Liver (tissue), 8 donors: ENCODE measurements at regions not wholly inside any gene's neighbourhood (a gene's known extent, or its start where the extent isn't known, plus 50 kb on each side); places are given as distances from the start of the nearest gene placed in this dataset.

Experiments
- DNase-seq: peaks from one replicate; pipeline ENCODE4 v3.0.0-alpha.2; 2017; ENCODE audit warnings: low spot score
- H3K27ac ChIP-seq, 2 donors: one replicate each; pipeline ENCODE4 v1.7.0; 2013; ENCODE audit warnings: inconsistent platforms in 2 of 2, low read length in 2 of 2, control low read depth in 1 of 2, low read depth in 1 of 2, mild to moderate bottlenecking in 1 of 2
- H3K27me3 ChIP-seq, 4 donors: one replicate each; pipeline versions ENCODE4 v1.6.1 to v1.7.0; 2013; ENCODE audit warnings: low read length in 3 of 4, inconsistent platforms in 1 of 4, mild to moderate bottlenecking in 1 of 4, moderate library complexity in 1 of 4; ENCODE audit not compliant: control insufficient read depth in 4 of 4, insufficient read depth in 4 of 4
- H3K36me3 ChIP-seq, 4 donors: one replicate each; pipeline versions ENCODE4 v1.6.1 to v1.7.0; 2013; ENCODE audit warnings: low read length in 3 of 4, mild to moderate bottlenecking in 3 of 4, low read depth in 1 of 4, moderate library complexity in 1 of 4; ENCODE audit not compliant: control insufficient read depth in 4 of 4, insufficient read depth in 3 of 4
- H3K4me1 ChIP-seq, 4 donors: one replicate each; pipeline versions ENCODE4 v1.6.1 to v1.7.0; 2013; ENCODE audit warnings: low read length in 3 of 4, mild to moderate bottlenecking in 3 of 4, moderate library complexity in 1 of 4; ENCODE audit not compliant: control insufficient read depth in 4 of 4, insufficient read depth in 4 of 4
- H3K4me3 ChIP-seq, 3 donors: one replicate each; pipeline versions ENCODE4 v1.6.1 to v1.7.0; 2013; ENCODE audit warnings: low read length in 3 of 3, control low read depth in 1 of 3, low read depth in 1 of 3, mild to moderate bottlenecking in 1 of 3
- H3K9ac ChIP-seq, 2 donors: one replicate each; pipeline ENCODE4 v1.7.0; 2013; ENCODE audit warnings: low read length in 2 of 2, mild to moderate bottlenecking in 2 of 2, moderate library complexity in 2 of 2, control low read depth in 1 of 2, low read depth in 1 of 2
- H3K9me3 ChIP-seq, 4 donors: one replicate each; pipeline versions ENCODE4 v1.6.1 to v1.7.0; 2013; ENCODE audit warnings: low read length in 3 of 4; ENCODE audit not compliant: control insufficient read depth in 4 of 4
- EGR1 ChIP-seq, 2 donors: IDR thresholded peaks; 2 replicates each; pipeline ENCODE4 v1.6.1; 2016 to 2018; ENCODE audit warnings: antibody characterized with exemption in 2 of 2, low read depth in 2 of 2
- FOXA1 ChIP-seq: IDR thresholded peaks from 2 replicates; pipeline ENCODE4 v1.6.1; 2016; ENCODE audit warnings: antibody characterized with exemption
- GABPA ChIP-seq, 2 donors: IDR thresholded peaks in 1 of 2; conservative IDR thresholded peaks in 1 of 2; 2 replicates each; pipeline ENCODE4 v1.6.1; 2016; ENCODE audit warnings: antibody characterized with exemption in 2 of 2, mild to moderate bottlenecking in 1 of 2, moderate library complexity in 1 of 2
- HNF4A ChIP-seq, 2 donors: conservative IDR thresholded peaks; 2 replicates each; pipeline ENCODE4 v1.6.1; 2016; ENCODE audit warnings: antibody characterized with exemption in 2 of 2, mild to moderate bottlenecking in 2 of 2
- HNF4G ChIP-seq: IDR thresholded peaks from 2 replicates; pipeline ENCODE4 v1.6.1; 2016; ENCODE audit warnings: antibody characterized with exemption
- NR2F2 ChIP-seq: IDR thresholded peaks from 2 replicates; pipeline ENCODE4 v1.6.1; 2016; ENCODE audit warnings: antibody characterized with exemption
- RAD21 ChIP-seq, 2 donors: IDR thresholded peaks; 2 replicates each; pipeline ENCODE4 v1.6.1; 2016; ENCODE audit warnings: antibody characterized with exemption in 2 of 2, mild to moderate bottlenecking in 2 of 2
- RXRA ChIP-seq, 2 donors: IDR thresholded peaks; 2 replicates each; pipeline ENCODE4 v1.6.1; 2017 to 2018; ENCODE audit warnings: antibody characterized with exemption in 2 of 2, mild to moderate bottlenecking in 1 of 2
- SP1 ChIP-seq: IDR thresholded peaks from 2 replicates; pipeline ENCODE4 v1.6.1; 2018; ENCODE audit warnings: antibody characterized with exemption, mild to moderate bottlenecking
- TAF1 ChIP-seq: conservative IDR thresholded peaks from 2 replicates; pipeline ENCODE4 v1.6.1; 2016; ENCODE audit warnings: antibody characterized with exemption, mild to moderate bottlenecking
- YY1 ChIP-seq: IDR thresholded peaks from 2 replicates; pipeline ENCODE4 v1.6.1; 2016; ENCODE audit warnings: antibody characterized with exemption, mild to moderate bottlenecking
- WGBS: extraction: QIAGEN DNeasy Blood & Tissue Kit; methylation state at CpG from one replicate; pipeline ENCODE4 v1.1.7; 2013; 5-methylcytosine and 5-hydroxymethylcytosine counted together
- TF ChIP-seq, protein P1 (sequence below): fragments of 150-350 bp; IDR thresholded peaks from 2 replicates; pipeline ENCODE4 v1.5.1; 2017; ENCODE audit warnings: improper control_type of control experiment, low read depth, low read length; ENCODE audit not compliant: missing input control
- TF ChIP-seq, protein P2 (sequence below): IDR thresholded peaks from 2 replicates; pipeline ENCODE4 v1.6.1; 2016; ENCODE audit warnings: antibody characterized with exemption, mild to moderate bottlenecking
- TF ChIP-seq, protein P3 (sequence below): IDR thresholded peaks from 2 replicates; pipeline ENCODE4 v1.6.1; 2016; ENCODE audit warnings: antibody characterized with exemption
- TF ChIP-seq, protein P4 (sequence below): IDR thresholded peaks from 2 replicates; pipeline ENCODE4 v1.6.1; 2016; ENCODE audit warnings: antibody characterized with exemption
- TF ChIP-seq, protein P5 (sequence below): IDR thresholded peaks from 2 replicates; pipeline ENCODE4 v1.6.1; 2016; ENCODE audit warnings: antibody characterized with exemption
- donor health status: healthy.
- donor health status: healthy.
- donor health status: healthy.
- donor health status: healthy.
- donor health status: healthy.

DNA sequence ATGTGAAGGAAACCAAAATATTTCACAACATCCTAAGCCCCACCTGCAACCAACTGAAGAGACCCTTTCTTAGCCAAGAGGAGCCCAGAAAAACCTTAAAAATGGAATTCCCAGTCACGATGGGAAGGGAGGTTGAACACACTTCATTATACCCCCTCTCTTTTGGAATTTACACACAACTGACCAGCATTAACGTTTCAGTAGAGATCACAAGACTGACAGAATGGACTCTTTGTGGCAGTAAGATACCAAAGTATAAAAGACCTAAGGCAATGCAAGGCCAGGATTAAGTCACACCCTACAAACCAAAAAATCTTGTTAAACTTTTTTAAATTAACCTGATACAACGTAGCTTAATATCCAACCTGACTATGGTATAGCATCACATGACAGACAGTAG, 190.9 kb downstream of the OTOR start:
- TF ChIP-seq EGR1 (IDR thresholded peaks at IDR 0.05; ENCODE audit: low read depth in 2 of 2) (no peak), RAD21 (IDR thresholded peaks at IDR 0.05) (no peak), SP1 (no peak), YY1 (no peak), HNF4A (conservative IDR thresholded peaks at IDR 0.05) (no peak), FOXA1 (no peak)
- TF ChIP-seq, protein P1, sequence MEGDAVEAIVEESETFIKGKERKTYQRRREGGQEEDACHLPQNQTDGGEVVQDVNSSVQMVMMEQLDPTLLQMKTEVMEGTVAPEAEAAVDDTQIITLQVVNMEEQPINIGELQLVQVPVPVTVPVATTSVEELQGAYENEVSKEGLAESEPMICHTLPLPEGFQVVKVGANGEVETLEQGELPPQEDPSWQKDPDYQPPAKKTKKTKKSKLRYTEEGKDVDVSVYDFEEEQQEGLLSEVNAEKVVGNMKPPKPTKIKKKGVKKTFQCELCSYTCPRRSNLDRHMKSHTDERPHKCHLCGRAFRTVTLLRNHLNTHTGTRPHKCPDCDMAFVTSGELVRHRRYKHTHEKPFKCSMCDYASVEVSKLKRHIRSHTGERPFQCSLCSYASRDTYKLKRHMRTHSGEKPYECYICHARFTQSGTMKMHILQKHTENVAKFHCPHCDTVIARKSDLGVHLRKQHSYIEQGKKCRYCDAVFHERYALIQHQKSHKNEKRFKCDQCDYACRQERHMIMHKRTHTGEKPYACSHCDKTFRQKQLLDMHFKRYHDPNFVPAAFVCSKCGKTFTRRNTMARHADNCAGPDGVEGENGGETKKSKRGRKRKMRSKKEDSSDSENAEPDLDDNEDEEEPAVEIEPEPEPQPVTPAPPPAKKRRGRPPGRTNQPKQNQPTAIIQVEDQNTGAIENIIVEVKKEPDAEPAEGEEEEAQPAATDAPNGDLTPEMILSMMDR: no peak
- TF ChIP-seq, protein P2, sequence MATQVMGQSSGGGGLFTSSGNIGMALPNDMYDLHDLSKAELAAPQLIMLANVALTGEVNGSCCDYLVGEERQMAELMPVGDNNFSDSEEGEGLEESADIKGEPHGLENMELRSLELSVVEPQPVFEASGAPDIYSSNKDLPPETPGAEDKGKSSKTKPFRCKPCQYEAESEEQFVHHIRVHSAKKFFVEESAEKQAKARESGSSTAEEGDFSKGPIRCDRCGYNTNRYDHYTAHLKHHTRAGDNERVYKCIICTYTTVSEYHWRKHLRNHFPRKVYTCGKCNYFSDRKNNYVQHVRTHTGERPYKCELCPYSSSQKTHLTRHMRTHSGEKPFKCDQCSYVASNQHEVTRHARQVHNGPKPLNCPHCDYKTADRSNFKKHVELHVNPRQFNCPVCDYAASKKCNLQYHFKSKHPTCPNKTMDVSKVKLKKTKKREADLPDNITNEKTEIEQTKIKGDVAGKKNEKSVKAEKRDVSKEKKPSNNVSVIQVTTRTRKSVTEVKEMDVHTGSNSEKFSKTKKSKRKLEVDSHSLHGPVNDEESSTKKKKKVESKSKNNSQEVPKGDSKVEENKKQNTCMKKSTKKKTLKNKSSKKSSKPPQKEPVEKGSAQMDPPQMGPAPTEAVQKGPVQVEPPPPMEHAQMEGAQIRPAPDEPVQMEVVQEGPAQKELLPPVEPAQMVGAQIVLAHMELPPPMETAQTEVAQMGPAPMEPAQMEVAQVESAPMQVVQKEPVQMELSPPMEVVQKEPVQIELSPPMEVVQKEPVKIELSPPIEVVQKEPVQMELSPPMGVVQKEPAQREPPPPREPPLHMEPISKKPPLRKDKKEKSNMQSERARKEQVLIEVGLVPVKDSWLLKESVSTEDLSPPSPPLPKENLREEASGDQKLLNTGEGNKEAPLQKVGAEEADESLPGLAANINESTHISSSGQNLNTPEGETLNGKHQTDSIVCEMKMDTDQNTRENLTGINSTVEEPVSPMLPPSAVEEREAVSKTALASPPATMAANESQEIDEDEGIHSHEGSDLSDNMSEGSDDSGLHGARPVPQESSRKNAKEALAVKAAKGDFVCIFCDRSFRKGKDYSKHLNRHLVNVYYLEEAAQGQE: no peak
- TF ChIP-seq, protein P3, sequence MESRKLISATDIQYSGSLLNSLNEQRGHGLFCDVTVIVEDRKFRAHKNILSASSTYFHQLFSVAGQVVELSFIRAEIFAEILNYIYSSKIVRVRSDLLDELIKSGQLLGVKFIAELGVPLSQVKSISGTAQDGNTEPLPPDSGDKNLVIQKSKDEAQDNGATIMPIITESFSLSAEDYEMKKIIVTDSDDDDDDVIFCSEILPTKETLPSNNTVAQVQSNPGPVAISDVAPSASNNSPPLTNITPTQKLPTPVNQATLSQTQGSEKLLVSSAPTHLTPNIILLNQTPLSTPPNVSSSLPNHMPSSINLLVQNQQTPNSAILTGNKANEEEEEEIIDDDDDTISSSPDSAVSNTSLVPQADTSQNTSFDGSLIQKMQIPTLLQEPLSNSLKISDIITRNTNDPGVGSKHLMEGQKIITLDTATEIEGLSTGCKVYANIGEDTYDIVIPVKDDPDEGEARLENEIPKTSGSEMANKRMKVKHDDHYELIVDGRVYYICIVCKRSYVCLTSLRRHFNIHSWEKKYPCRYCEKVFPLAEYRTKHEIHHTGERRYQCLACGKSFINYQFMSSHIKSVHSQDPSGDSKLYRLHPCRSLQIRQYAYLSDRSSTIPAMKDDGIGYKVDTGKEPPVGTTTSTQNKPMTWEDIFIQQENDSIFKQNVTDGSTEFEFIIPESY: no peak
- Histone ChIP-seq H3K27me3 (no peaks in the 10 kb centered on the region), H3K4me3 (no peak overlapping the region), H3K27ac (no peak overlapping the region), H3K4me1 (no peaks in the 10 kb centered on the region), H3K9ac (no peak overlapping the region), H3K9me3 (no peaks in the 10 kb centered on the region), H3K36me3 (no peaks in the 10 kb centered on the region)
- WGBS: 27% methylated on average over 3 of the region's 3 CpGs
- no peak for DNase-seq

DNA sequence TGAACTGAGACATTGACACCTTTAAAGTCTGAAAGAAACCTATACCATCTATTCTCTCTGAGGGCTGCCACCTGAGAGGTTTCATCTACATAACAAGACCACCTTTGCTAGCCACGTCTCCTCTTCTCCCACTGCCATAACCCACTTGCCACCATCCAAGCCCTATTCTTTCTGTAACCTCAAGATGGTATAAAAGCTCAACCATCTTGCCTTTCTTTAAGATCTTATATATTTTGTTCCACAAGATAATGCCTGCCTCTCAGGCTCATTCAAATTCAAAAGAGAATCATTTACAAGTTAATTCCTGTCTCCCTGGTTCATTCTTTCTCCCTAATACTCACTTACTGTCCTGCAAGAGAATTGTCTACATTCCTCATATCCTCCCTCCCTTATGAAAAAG, 192.5 kb downstream of the OTOR start:
- no peaks in the 10 kb centered on the region for H3K4me1 ChIP-seq
- no peak for DNase-seq
- no peaks in the 10 kb centered on the region for H3K36me3 ChIP-seq
- H3K27me3 ChIP-seq: no peaks in the 10 kb centered on the region
- H3K9me3 ChIP-seq: peaks cover 0 to 2% (median 0%) of the 10 kb centered on the region in 4 donors
- 32% methylated on average over 1 of the region's 1 CpG for WGBS
- no peak overlapping the region for H3K27ac ChIP-seq
- no peak overlapping the region for H3K9ac ChIP-seq
- no peak overlapping the region for H3K4me3 ChIP-seq
- no peak for TF ChIP-seq HNF4A (conservative IDR thresholded peaks at IDR 0.05)
- no peak for TF ChIP-seq TAF1
- TF ChIP-seq FOXA1: no peak
- TF ChIP-seq SP1: no peak
- TF ChIP-seq HNF4G: no peak
- TF ChIP-seq NR2F2: no peak
- TF ChIP-seq, protein P2: no peak
- no peak for TF ChIP-seq RXRA (IDR thresholded peaks at IDR 0.05)
- TF ChIP-seq YY1: no peak
- TF ChIP-seq, protein P4, sequence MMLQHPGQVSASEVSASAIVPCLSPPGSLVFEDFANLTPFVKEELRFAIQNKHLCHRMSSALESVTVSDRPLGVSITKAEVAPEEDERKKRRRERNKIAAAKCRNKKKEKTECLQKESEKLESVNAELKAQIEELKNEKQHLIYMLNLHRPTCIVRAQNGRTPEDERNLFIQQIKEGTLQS: no peak
- no peak for TF ChIP-seq RAD21 (IDR thresholded peaks at IDR 0.05)
- TF ChIP-seq GABPA (IDR thresholded peaks at IDR 0.05 in 1 of 2, conservative IDR thresholded peaks at IDR 0.05 in 1 of 2): no peak
- TF ChIP-seq, protein P5, sequence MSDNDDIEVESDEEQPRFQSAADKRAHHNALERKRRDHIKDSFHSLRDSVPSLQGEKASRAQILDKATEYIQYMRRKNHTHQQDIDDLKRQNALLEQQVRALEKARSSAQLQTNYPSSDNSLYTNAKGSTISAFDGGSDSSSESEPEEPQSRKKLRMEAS: no peak
- TF ChIP-seq, protein P1: no peak
- no peak for TF ChIP-seq EGR1 (IDR thresholded peaks at IDR 0.05; ENCODE audit: low read depth in 2 of 2)
